H1 (cell line): ENCODE measurements at regions not wholly inside any gene's neighbourhood (a gene's known extent, or its start where the extent isn't known, plus 50 kb on each side); places are given as distances from the start of the nearest gene placed in this dataset.

Experiments
- ASH2L ChIP-seq: fragments of 200-600, 300-600 bp; sonication (generic); IDR thresholded peaks from one replicate; pipeline ENCODE4 v1.7.1; 2017; ENCODE audit warnings: low read length
- CTCF ChIP-seq, 3 experiments: IDR thresholded peaks; 1 replicate in 2 of 3; 2 replicates in 1 of 3; pipeline versions ENCODE4 v1.5.1 to v1.6.1; 2011; ENCODE audit warnings: low read length in 3 of 3, mild to moderate bottlenecking in 3 of 3, inconsistent platforms in 2 of 3, low read depth in 1 of 3, moderate library complexity in 1 of 3; ENCODE audit not compliant: insufficient read depth in 1 of 3; ENCODE audit errors: control extremely low read depth in 1 of 3
- HDAC2 ChIP-seq, 2 experiments: fragments of 300-600 bp in 1 of 2; sonication (generic) in 1 of 2; IDR thresholded peaks; 2 replicates each; pipeline ENCODE4 v1.6.1; 2011 to 2012; ENCODE audit warnings: low read depth in 2 of 2, low read length in 2 of 2, mild to moderate bottlenecking in 2 of 2, moderate library complexity in 2 of 2, borderline replicate concordance in 1 of 2, inconsistent platforms in 1 of 2
- JUN ChIP-seq: IDR thresholded peaks from 2 replicates; pipeline ENCODE4 v1.6.1; 2011; ENCODE audit warnings: low read depth, mild to moderate bottlenecking, improper control_type of control experiment, low read length
- POU5F1 ChIP-seq: IDR thresholded peaks from 2 replicates; pipeline ENCODE4 v1.6.1; 2011; ENCODE audit warnings: low read depth, mild to moderate bottlenecking, low read length, moderate library complexity
- ZNF274 ChIP-seq: IDR thresholded peaks from 2 replicates; pipeline ENCODE4 v1.7.0; 2012; ENCODE audit warnings: low read length, borderline replicate concordance; ENCODE audit errors: extremely low read depth

DNA sequence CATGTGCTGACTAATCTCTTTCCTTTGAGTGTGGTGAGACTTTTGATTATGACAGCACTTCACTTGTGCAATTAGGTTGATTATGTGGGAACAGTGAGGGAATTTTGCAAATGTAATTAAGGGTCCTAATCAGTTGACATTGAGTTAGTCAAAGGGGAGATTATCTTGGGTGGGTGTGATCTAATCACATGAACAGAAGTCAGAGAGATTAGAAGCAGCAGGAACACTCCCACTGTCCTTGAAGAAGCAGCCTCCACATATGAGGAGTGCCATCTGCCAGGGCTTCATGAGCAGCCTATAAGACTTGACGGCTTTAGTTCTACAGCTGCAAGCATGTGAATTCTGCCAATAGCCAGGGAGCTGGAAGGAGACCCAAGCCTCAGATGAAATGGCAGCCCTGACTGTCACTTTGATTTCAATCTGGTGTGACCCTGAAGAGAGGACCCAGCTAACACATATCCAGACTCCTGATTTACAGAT is 89.4 kb upstream of the APCDD1 start:
- no peak for TF ChIP-seq ZNF274
- TF ChIP-seq HDAC2 (IDR thresholded peaks at IDR 0.05; ENCODE audit: borderline replicate concordance in 1 of 2, low read depth in 2 of 2, low read length in 2 of 2), result no peak
- no peak for TF ChIP-seq CTCF (IDR thresholded peaks at IDR 0.05; ENCODE audit: control extremely low read depth in 1 of 3, insufficient read depth in 1 of 3, low read depth in 1 of 3, low read length in 3 of 3)
- no peak for TF ChIP-seq POU5F1
- no peak for TF ChIP-seq JUN
- TF ChIP-seq ASH2L, result no peak
